GM12892 (cell line): ENCODE measurements at regions not wholly inside any gene's neighbourhood (a gene's known extent, or its start where the extent isn't known, plus 50 kb on each side); places are given as distances from the start of the nearest gene placed in this dataset.

Source experiments
- POLR2A ChIP-seq: IDR thresholded peaks from 2 replicates; pipeline ENCODE4 v1.6.1; 2011; ENCODE audit warnings: low read depth, low read length, control low read depth
- POLR2AphosphoS5 ChIP-seq: IDR thresholded peaks from 2 replicates; pipeline ENCODE4 v1.6.1; 2011; ENCODE audit warnings: low read depth, low read length, control low read depth
- TAF1 ChIP-seq: IDR thresholded peaks from 2 replicates; pipeline ENCODE4 v1.6.1; 2011; ENCODE audit warnings: low read depth, mild to moderate bottlenecking, control low read depth, low read length, borderline replicate concordance

- TF ChIP-seq POLR2AphosphoS5 (no peak), POLR2A (no peak), TAF1 (no peak)
Observed at GRCh38 chr1:168380945-168381344, 100.3 kb downstream of the TBX19 start.
